GM12875 (cell line): ENCODE measurements at regions not wholly inside any gene's neighbourhood (a gene's known extent, or its start where the extent isn't known, plus 50 kb on each side); places are given as distances from the start of the nearest gene placed in this dataset.

Experiments used
- H3K4me3 ChIP-seq: one replicate; pipeline ENCODE4 v1.5.1; 2011; ENCODE audit warnings: low read depth, low read length, control low read depth
- CTCF ChIP-seq: IDR thresholded peaks from 2 replicates; pipeline ENCODE4 v1.5.1; 2011; ENCODE audit warnings: low read depth, mild to moderate bottlenecking, control low read depth, inconsistent platforms, low read length, moderate library complexity, borderline replicate concordance; ENCODE audit not compliant: insufficient read depth

DNA sequence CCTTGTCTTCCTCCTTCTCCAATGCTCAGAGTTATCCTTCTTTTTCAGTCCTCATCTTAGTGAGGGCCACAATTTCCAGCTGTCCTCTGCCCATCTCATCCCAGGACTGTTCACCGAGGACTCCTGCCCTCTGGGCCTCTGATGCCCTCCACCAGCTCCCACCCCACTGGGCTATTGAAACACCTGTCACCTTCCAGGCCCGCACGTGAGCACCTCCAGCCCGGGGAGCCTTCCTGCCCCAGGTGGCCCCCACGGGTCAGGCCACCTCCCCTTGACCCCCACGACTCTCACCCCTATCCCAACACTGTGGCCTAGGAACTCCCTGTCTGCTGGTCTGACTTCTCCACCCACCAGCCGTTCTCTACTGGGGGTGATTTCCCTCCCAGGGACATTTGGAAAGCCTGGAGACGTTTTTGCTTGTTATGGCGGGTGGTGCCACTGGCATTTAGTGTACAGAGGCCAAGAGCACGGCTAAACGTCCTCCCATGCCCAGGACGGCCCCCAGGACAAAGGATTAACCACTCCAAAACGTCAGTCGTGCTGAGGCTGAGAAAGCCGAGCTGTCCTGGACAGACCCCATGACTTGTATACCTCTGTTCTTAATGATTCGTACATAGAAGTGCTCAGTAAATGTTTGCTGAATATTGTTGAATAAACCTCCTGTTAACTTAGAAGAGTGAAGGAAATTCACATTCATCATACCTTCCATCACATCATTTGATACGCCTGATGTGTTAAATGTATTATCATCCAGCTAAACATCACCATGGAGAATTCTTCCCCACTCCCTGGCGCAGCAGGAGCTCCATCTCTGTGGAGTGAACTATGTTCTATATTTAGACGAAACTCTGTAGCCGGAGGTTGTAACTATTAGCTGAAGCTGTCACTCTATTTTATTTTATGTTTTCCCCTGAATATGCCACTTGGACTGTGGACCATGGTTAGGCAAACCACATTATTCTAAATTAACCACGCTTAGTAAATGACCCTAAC is 270.1 kb upstream of the SHH start:
- H3K4me3 ChIP-seq: no peak overlapping the region
- no peak for TF ChIP-seq CTCF

GRCh38 chr7:156080596-156080995 is 268.3 kb upstream of the SHH start:
- TF ChIP-seq CTCF: no peak
- no peak overlapping the region for H3K4me3 ChIP-seq

- no peak for TF ChIP-seq CTCF
- H3K4me3 ChIP-seq: no peak overlapping the region
Observed at GRCh38 chr7:156080046-156080445, 267.8 kb upstream of the SHH start.

- no peak for TF ChIP-seq CTCF
- no peak overlapping the region for H3K4me3 ChIP-seq
Observed at GRCh38 chr7:156079156-156079555, 266.9 kb upstream of the SHH start.

DNA sequence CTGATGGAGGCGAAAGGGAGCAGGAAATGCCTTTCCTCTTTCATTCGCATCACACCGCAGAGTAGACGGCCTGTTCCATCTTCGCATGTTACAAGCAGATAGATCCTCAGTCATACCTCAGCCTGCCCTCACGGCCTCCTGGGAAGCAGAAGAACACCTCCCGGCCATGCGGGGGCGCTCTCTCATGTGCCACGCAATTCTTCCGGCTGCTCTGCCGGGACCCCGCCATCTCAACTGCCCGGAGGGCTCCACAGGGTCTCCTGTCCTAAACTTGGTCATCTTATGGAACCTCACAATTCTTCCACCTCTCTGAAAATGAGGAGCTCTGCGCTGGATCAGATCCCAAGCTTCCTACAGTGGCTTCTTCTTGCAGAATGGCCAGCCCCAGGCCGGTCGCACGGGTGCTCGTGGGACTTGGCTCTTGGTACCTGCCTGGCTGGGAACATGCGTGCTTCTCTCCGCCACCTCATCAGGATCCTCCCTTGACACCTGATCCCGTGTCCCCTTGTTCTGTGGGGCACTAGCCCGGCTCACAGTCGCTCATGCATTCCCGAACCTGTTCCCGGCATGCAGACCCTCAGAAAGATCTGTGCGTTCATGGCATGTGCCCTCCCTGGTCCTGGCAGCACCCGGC is 262.8 kb upstream of the SHH start:
- no peak overlapping the region for H3K4me3 ChIP-seq
- TF ChIP-seq CTCF: peak; percentile 8; the same call in 1 of the 2 replicates

DNA sequence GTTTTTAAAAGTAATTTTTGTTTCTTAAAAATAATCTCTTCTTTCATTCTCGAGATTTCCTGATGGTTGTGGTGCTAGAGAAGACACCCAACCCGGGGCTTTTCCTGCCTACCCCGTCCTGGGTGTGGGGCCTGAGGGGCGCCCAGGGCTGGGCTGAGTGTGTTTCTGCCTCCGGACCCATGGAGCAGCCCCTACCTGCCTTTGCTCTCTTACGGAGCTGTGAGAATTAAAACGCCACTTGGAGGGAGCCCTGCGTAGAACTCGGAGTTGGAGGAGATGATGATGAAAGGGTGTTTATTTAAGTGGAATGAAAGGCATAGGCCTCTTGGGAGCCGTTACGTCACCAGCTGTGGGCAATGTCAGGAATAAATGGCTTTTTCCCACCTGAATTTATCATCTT is 261.8 kb upstream of the SHH start:
- no peak overlapping the region for H3K4me3 ChIP-seq
- no peak for TF ChIP-seq CTCF

DNA sequence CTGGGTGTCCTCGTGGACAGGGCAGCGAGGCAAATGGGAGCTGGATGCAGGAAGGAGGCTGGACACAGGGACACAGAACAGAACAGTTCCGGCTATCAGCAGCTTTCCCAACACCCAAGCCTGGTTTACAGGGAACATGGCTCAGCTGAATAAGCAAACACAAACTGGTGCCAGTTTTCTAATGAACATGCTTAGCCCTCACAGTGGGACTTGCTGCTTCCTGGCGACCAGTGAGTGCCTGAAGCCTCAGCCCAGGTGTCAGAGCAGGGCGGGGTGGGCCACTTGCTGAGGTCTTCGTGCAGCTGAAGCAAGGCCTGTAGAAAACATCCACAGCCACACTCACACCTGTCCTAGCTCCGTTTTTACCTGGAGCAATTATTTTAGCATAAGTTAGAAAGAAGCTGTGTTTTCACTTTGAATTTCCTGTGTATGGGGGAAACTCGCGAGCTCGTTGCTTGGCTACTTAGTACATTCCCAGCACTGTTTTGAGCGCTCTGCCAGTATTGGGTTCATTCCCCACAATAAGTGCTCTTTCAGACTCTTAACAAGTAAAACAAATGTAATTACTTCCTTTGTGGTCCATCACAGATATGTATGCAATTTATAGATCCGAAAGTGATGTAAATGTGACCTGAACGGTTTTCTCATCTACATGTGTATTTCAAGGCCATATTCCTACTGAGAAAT is 261.2 kb upstream of the SHH start:
- no peak for TF ChIP-seq CTCF
- no peak overlapping the region for H3K4me3 ChIP-seq
